Daoy (cell line): ENCODE measurements at regions not wholly inside any gene's neighbourhood (a gene's known extent, or its start where the extent isn't known, plus 50 kb on each side); places are given as distances from the start of the nearest gene placed in this dataset.

Experiments used
- DNase-seq: peaks from one replicate; pipeline ENCODE4 v3.0.0-alpha.2; 2015; ENCODE audit warnings: low read depth

DNA sequence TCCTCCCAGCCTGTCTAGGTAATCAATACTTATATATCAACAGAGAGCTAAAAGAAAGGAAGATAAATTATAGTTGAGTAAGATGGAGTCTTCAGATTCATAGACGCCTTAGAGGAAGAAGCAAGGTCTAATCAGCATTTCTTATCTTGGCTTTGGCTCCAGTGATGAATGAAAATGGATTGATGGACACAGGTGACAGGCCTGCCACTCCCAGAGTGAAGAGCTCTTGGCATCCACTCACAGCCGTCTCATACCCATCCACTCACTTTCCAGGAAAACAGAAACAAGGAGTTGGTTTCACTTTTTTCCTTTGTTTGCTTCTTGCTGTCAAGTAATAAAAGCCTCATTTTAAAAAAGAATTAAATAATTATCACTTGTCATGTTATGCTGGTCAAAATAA, 168.2 kb downstream of the MFSD1 start:
- DNase-seq: no peak

DNA sequence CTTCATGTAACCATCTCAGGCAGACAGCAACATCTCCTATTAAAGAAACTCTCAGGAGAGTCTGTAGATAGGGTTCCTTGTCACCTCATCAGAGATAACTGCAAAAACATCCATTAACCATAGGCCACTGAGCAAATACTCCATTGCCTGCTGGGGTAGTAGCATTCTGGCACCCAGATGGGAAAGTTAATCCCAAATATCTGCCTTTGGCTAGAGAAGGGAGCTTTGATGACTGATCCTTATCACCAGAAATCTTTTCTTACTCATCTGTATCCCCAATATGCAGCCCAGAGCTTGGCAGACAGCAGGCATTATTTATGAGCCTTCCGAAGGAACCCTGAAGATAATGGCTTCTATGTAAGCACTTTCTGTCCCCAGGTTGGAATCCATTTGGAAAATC, 173.1 kb downstream of the MFSD1 start:
- no peak for DNase-seq

DNA sequence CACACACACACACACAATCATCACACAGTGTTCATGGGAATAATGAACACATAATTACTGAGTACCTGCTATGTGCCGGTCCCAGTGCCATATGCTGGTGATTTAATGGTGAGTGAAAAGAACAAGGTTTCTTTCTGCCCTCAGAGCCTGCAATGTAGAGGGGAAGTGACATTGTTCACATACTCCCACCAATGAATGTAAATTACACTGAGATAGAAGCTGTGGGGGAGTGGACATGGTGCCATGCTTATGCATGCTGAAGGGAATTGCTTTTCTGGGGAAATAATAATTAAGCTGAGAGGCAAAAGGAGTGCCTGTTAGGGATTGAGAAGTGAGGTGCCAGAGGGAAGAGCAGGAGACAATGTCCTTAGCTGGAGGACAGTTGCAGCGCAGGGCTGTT, 175.1 kb downstream of the MFSD1 start:
- no peak for DNase-seq

DNA sequence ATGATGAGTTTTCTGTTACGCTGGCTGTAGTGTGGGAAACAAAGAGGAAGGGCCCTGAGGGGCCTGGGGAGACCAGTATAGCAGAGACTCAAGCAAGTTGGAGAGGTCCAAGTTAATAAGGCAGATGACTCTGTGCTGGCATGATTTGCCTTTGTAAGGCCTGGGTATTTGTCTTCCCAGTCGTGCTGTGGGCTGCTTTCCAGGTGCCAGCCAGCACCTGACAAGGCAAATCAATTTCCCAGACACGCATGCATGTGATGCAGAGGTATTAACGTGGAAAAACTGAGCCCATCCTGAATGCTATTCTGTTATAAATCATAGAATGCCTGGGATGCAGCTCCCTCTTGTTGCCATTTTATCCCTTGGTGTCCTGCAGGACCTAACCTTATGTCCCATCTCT, 175.6 kb downstream of the MFSD1 start:
- no peak for DNase-seq

DNA sequence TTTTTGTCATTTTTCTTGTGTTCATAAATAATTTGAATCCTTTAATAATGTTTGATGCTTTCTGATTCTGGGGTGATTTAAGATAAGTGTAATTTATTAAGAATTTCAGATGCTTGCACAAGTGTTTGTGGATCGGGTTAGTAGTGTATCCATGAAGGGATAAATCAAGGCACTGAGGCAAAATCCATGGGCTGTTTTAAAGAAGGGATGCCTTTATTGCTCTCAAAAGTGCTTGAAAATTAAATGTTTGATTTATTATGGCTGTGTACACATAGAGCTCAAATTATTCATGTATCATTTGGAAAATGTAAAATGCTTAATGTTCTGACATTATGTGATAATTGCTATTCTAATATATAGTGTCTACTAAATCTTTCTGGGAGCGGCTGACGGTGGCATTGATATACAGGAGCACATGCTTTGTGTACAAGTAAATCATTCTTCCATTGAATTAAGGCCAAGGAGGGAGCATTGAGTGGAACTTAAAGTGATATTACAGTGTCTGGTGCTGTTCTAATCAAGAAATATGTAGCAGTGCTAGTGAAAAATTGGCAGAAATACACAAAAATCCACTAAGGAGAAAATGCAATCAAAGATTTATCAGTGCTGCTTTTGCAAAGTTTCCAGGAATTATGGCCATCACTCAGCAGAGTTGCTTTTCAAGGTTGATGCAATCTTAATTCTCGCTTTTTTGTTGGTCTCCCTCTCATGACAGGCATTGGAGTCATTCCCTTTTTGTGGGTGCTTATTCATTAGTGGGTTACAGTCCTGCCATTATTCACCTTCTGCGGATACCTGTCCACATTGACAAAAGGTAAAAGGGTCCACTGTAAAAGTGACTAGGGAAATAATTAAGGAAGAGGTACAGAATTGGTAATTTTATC, 181.6 kb downstream of the MFSD1 start:
- no peak for DNase-seq

DNA sequence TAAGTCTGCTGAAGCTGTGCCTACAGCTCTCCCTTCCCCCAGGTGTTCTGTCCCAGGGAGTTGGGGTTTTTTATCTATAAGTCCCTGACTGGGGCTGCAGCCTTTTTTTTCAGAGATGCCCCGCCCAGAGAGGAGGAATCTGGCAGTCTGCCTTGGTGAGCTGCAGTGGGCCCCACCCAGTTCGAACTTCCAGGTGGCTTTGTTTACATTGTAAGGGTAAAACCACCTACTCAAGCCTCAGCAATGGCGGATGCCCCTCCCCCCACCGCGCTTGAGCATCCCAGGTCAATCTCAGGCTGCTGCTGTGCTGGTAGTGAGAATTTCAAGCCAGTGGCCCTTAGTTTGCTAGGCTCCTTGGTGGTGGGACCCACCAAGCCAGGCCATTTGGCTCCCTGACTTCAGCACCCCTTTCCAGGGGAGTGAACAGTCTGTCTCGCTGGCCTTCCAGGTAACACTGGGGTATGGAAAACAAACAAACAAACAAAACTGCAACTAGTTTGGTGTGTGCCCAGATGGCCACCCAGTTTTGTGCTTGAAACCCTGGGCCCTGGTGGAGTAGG, 189.4 kb downstream of the MFSD1 start:
- no peak for DNase-seq

DNA sequence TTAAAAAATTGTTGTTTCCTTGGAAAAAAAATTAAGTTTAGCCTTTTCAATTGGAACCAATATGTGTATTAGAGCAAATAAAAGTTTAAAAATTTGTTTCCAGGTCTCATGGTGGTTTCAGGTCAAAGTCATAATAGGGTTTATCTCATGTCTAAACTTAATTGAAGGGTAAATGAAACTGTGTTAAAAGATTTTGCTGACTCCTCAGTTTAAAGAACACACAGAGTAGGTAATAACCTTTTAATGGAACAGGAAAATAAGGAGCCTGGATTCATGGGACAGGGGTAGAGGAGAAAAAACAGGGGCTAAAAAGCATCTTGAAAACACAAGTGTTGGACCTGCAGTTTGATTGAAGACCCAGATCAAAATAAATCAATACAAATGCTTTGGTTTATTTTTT, 190.6 kb downstream of the MFSD1 start:
- DNase-seq: no peak

DNA sequence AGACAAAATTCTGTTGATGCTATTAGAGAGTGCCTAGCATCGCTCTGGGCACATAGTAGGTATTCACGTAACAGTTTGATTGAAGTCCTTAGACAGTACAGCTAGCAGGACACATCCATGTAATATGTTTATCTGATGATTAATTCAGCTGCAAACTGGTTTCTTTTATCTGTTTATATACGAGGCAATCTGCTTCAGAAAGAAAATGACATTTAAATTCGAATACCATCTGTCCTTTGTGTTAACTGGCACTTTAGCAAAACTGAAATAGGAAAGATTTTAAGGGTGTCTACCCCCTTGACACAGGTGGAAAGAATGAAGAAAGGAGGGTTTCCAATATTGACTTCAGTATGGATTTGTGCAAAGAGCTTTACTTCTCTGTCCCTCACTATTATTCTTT, 192.5 kb downstream of the MFSD1 start:
- no peak for DNase-seq

DNA sequence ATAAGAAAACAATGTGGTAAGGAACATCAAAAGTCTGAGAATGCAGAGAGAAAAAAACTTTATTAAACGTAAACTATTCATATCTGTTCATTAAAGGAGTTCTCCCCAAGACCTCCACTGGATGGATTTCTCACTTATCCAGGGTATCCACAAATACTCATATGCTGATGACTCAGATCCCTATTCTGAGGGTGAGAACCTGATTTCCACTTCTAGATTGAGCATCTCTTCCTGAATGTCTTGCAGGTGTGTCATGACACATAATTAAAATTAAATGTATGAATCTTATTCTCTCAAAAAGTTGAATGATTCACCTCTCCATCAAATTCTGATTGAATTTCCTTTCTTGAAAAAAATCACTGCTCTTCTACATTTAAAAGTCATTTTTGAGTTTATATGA, 199.9 kb downstream of the MFSD1 start:
- DNase-seq: no peak

DNA sequence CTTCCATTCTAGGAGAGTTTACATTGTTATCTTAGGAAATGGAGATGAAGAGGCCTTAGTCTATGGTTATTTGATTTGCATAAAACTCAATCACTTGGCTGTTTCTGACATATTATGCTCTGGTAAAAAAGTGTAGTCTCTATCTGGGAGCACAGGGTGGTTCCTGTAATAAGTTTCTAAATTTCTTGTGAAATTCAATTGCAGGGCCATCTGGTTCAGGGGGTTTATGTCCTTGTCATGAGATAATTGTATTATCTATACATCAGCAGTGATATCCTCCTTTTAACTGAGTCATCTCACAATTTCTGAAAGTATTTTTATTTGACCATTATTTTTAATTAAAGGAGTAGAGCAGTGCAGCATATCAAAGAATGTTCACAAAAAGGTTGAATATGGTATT, 203.3 kb downstream of the MFSD1 start:
- DNase-seq: no peak

DNA sequence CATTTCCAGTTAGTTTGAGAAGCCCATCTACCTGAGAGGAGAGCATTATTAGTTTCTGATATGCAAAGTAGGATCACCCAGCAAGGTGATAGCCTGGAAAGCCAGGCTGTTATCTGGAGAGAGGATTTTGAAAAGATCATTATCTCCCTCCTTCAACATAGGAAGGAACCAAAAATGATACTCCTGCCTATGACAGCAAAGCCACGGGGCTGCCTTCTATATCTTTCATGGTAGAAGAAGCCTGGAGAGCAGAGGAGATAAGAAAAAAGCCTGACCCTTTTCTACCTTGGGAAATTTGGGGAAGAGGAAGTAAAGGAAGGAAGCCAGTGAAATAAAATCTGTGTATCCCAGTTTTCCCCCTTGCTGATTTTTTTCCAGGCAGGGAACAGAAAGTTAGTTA, 205.5 kb downstream of the MFSD1 start:
- DNase-seq: no peak

DNA sequence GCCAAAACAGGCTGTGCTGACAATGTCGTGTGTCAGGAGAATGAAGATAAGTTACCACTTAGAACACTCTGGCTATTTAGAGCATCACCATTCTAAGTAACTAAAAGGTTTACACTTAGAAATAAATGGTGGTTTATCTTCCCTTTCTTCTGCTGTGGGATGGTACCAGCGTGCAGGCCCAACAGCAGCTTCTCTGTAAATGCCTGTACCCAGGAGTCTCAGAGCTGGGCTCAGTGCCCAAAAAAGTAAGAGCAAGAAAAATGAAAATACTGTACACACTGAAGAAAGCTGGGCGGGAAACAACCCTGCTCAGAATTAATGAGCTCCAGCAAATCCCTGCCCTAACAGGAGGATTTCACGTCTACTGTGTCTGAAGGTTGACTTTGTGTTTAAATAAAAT, 206.5 kb downstream of the MFSD1 start:
- no peak for DNase-seq

DNA sequence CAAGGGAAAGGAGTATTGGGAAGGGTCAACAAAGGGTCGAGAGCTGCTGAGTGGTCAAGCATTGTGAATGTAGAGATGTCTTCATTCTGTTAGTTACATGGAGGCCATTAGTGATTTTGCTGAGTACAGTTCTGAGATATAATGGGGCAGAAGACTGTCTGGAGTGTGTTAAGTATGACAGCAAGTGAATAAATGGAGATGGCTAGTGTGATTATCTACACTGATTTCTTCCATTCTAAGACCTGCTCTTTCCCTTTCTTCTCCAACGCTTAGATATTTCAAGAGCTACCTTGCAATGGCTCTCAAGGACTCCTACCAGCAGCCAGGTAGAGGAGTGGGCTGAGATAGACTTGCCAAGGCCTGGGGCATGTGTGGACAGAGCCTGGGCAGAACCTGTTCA, 216.5 kb downstream of the MFSD1 start:
- DNase-seq: no peak

DNA sequence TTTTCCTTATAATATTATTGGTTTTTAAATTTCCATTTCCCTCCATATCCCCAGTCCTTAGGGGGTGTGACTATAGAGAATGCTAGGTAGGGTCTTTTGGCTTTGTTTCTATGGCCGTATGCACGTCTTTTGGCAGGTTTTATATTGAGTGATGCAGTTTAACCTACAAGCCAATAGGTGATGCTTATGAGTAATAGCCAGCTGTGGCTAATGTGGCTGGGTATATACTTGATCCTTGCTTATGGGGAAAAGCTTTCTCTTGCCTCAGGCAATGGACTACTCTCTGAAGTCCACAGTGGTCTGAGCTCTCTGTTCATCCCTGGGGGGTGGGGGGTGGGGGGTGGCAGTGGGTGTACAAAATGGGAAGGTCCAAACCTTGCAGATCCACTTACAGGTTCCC, 223.9 kb downstream of the MFSD1 start:
- no peak for DNase-seq

DNA sequence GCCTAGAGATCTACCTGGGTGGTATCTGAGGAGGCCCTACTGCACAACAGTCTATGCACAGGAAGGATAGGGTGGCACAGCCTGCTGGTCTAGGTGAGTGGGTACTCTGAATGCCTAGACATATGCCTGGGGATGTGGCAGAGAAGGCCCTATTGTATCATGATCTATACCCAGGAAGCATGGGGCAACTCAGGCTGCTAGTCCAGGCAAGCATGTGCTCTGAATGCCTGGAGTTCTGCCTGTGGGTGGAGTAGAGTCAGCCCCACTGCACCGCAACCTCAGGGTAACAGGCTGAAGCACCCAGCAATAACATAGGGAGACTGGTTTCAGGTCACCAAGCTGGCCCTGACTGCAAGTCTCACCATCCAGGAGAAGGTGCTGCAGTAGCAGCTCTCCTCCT, 224.7 kb downstream of the MFSD1 start:
- DNase-seq: no peak

DNA sequence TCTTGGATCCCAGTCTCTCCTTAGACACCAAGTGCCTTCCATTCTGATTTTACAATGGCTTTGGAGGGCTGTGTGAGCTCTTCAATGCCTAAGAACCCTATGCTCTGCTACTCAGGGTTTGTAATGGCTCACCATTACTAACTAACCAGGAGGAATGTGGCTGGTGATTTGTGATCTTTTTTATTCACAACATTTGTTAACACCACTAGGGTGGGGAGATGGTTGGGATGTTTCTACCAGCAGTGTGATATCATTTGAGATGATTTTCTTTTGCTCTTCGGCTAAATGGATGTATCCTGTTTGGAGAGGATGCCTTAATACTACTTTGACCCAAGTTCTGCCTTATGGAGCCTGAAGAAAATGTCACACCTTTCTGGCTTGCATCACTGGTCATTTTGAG, 226.9 kb downstream of the MFSD1 start:
- no peak for DNase-seq

DNA sequence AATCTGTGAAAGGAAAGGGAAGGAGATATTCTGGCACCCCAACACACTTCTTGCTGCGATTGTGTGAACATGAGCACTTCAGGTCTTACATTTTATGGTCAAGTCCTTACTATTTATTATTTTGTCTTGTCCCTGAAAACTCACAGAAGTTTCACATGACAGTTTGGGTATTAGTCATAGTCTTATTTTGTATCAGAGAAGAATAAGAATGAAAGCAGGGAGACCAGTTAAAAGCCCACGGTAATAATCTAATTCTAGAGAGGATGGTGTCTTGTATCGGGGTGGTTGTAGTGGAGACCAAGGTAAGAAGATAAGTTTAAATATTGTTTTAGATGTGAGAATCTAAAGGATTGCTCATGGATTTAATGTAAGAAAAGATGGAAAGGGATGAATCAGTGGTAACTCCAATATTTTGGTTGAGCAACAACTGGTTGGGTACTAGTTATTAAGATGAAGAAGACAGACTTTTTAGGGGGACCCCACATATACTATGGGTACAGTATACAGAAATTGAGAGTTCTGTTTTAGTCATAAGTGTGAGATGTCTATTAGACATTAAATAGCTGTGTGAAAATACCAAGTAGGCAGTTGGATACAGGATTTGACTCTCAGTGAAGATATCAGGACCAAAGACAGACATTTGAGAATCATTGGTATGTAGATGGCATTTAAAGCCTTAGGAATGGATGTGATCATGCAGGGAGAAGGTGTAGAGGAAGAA, 227.6 kb downstream of the MFSD1 start:
- DNase-seq: no peak

DNA sequence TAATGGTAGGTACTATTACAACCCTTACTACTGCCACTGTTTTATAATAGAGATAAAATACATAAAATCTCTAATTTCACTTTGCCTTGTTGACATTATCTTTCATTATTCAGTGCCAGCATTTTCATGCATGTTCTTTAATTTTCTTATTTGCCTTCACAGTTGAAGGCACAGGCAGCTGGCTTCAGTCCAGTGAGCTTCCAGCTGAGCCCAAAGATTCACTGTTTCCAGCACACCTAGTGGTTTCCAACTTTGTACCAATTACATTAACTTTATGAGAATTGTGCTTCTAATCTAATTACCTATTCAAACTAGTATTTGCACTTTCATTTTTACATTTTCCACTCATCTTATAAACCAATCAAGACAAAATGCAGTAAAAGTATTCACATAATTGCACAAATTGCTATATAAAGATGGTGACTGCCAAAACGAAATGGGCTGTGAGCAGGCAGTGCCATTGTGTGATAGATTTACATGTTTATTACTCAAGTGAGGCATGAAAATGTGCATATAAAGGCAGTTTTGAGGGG, 228.3 kb downstream of the MFSD1 start:
- DNase-seq: no peak

DNA sequence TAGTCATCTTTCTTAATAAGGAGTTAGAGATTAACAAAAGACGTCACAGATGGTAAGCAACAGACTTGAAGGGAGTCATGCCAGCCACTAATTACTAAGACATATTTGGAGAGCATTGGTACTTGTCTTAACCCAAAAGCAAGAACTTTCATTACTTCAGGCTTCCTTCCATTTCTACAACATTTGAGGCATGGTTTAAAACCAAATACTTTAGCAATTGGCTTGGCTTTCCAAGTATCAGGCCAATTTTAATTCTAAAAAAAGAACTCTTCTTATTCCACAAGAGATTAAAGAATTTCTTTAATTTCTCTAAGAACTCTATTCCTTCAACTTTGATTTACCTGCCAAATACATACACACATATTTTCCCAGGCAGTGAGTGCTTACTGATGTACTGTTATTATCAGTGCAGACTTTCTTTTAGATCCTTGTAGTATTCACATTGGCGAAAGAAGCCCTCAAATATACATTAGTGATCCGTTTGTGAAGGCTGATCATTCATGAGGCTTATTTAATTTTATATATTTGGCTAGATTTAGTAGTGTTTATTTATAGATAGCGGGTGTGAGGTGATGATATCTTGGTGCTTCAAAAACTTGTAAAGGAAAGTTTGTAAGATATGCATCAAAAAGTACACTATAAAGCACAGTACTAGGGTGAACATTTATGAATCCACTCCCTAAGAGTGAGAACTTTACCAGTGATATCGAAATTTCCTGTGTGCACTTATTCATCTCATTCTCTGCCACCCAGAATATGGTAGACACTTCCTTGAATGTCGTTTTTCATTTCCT, 229.2 kb downstream of the MFSD1 start:
- DNase-seq: no peak

DNA sequence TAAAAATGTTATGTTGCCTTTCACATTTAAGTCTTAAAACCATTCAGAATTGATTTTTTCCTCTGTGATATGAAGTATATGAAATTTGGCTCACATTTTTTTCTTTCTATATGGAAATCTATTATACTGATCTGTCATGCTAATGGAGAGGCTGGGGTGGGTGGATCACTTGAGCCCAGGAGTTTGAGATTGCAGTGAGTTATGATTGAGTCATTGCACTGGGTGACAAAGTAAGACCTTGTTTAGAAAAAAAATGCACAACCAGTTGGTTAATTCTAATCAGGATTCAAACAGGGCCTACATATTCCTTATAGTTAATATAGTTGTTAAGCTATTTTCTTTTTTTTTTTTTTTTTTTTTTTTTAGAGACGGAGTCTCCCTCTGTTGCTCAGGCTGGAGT, 230.5 kb downstream of the MFSD1 start:
- no peak for DNase-seq

DNA sequence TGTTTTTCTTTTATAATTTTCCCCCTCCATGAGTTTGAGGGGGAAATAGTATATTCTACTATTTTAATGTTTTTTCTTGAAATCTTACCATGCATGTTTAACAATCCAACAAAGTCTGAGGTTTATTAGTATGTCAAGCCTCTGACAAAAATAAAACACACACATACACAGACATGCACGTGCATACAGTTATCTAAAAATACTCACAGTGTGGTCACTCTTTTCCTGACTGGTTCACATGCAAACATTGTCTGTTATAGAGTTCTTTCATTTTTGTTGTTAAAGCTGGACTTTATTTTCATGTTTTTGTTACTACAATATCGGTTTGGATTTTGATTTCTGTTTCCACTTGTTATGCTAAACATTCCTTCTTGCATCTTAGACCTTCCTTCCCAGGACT, 236.6 kb downstream of the MFSD1 start:
- no peak for DNase-seq

DNA sequence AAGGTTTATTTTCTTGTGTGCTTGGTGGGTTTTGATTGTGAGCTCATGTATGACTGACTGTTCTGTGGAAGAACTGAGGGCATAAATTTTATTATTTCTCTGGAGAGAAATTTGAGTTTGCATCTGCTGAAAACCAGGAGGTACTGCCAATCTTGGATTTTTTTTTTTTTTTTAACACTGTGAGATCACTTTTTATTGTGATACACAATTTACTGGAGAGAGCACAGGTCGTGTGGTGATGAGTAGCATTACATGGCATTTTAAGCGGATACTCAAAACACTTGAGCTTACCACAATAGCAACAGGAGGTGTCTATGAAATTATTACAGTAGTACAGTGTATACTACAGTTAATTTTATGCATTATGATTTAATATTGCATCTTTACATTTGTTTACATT, 237.4 kb downstream of the MFSD1 start:
- DNase-seq: no peak
